Glutamatergic neuron (in vitro differentiated cells): ENCODE measurements at regions not wholly inside any gene's neighbourhood (a gene's known extent, or its start where the extent isn't known, plus 50 kb on each side); places are given as distances from the start of the nearest gene placed in this dataset.

Experiments used
- DNase-seq: peaks from one replicate; pipeline ENCODE4 v3.0.0; 2022
- H3K27ac Mint-ChIP-seq: one replicate; pipeline ENCODE4 v1.8.0; 2020; ENCODE audit warnings: mild to moderate bottlenecking, mixed read lengths, inconsistent platforms; ENCODE audit not compliant: unreplicated experiment
- H3K27me3 Mint-ChIP-seq: one replicate; pipeline ENCODE4 v1.8.0; 2020; ENCODE audit warnings: mild to moderate bottlenecking, moderate library complexity, mixed read lengths, inconsistent platforms; ENCODE audit not compliant: unreplicated experiment
- H3K36me3 Mint-ChIP-seq: one replicate; pipeline ENCODE4 v1.8.0; 2020; ENCODE audit warnings: mild to moderate bottlenecking, mixed read lengths, inconsistent platforms; ENCODE audit not compliant: unreplicated experiment
- H3K4me1 Mint-ChIP-seq: one replicate; pipeline ENCODE4 v1.8.0; 2020; ENCODE audit warnings: mild to moderate bottlenecking, low read depth, mixed read lengths, inconsistent platforms; ENCODE audit not compliant: unreplicated experiment
- H3K4me3 Mint-ChIP-seq: one replicate; pipeline ENCODE4 v1.8.0; 2020; ENCODE audit warnings: mild to moderate bottlenecking, mixed read lengths, inconsistent platforms; ENCODE audit not compliant: unreplicated experiment
- H3K9me3 Mint-ChIP-seq: one replicate; pipeline ENCODE4 v1.8.0; 2020; ENCODE audit warnings: mild to moderate bottlenecking, moderate library complexity, mixed read lengths, inconsistent platforms; ENCODE audit not compliant: unreplicated experiment
- CTCF ChIP-seq: fragments of 200-600 bp; sonication (generic); IDR thresholded peaks from one replicate; pipeline ENCODE4 v1.5.0; 2021; ENCODE audit not compliant: partially characterized antibody, unreplicated experiment

GRCh38 chr1:18057623-18058022 is 50.0 kb upstream of the IGSF21 start:
- Mint-ChIP-seq H3K4me3 (no peak overlapping the region), H3K9me3 (peaks cover 2% of the 10 kb centered on the region), H3K27me3 (peaks cover 9% of the 10 kb centered on the region), H3K4me1 (peaks cover 28% of the 10 kb centered on the region), H3K36me3 (no peaks in the 10 kb centered on the region), H3K27ac (no peak overlapping the region)
- TF ChIP-seq CTCF, result no peak
- no peak for DNase-seq
